Esophagus squamous epithelium (tissue), 5 donors: ENCODE measurements at regions not wholly inside any gene's neighbourhood (a gene's known extent, or its start where the extent isn't known, plus 50 kb on each side); places are given as distances from the start of the nearest gene placed in this dataset.

ENCODE experiments used
- DNase-seq: peaks from one replicate; lab custom pipeline; 2025; lab: John Stamatoyannopoulos, UW
- H3K27ac ChIP-seq, 4 donors: fragments of 200-600 bp; sonication (generic); one replicate each; pipeline ENCODE4 v1.5.1; 2016 to 2019; ENCODE audit warnings: mild to moderate bottlenecking in 1 of 4
- H3K27me3 ChIP-seq, 4 donors: fragments of 200-600 bp; sonication (generic); 1 replicate in 3 of 4; 2 replicates in 1 of 4; pipeline versions ENCODE4 v1.5.1 to v1.6.0; 2017 to 2021; ENCODE audit warnings: antibody characterized with exemption in 1 of 4
- H3K36me3 ChIP-seq, 3 donors: fragments of 200-600 bp; sonication (generic); one replicate each; pipeline ENCODE4 v1.5.1; 2016 to 2019
- H3K4me1 ChIP-seq, 3 donors: fragments of 200-600 bp; sonication (generic); one replicate each; pipeline ENCODE4 v1.5.1; 2017 to 2019
- H3K4me3 ChIP-seq, 4 donors: fragments of 200-600 bp; sonication (generic); 1 replicate in 3 of 4; 2 replicates in 1 of 4; pipeline ENCODE4 v1.5.1; 2016 to 2019; ENCODE audit warnings: mild to moderate bottlenecking in 2 of 4, moderate library complexity in 1 of 4
- H3K9me3 ChIP-seq, 3 donors: fragments of 200-600 bp; sonication (generic); one replicate each; pipeline ENCODE4 v1.5.1; 2016 to 2019
- CTCF ChIP-seq, 6 experiments: fragments of 450-650 bp in 4 of 6; fragments of 200-600 bp in 2 of 6; sonication (generic) in 2 of 6; IDR thresholded peaks; one replicate each; pipeline ENCODE4 v1.5.1; 2016 to 2019; ENCODE audit warnings: antibody characterized with exemption in 6 of 6, mild to moderate bottlenecking in 4 of 6, moderate library complexity in 4 of 6
- POLR2A ChIP-seq, 4 donors: fragments of 450-650 bp; IDR thresholded peaks; one replicate each; pipeline ENCODE4 v1.6.1; 2017; ENCODE audit warnings: antibody characterized with exemption in 4 of 4, mild to moderate bottlenecking in 4 of 4, moderate library complexity in 3 of 4
- WGBS, 2 donors: methylation state at CpG; one replicate each; pipeline ENCODE4 v1.1.5; 2018; 5-methylcytosine and 5-hydroxymethylcytosine counted together
- intact Hi-C: fragments of 100-400 bp; cut with DNase I; formaldehyde crosslinking; loops from one replicate; pipeline ENCODE4 v1.15.0; 2022
- donor health status: DM: yes; HTN: yes; CAD: no.

- no peak for DNase-seq
- intact Hi-C loops: loop anchor here (10.0 kb wide), 2 partner anchors 122 to 222 kb away; no protein-coding TSS in a partner anchor
- no peaks in the 10 kb centered on the region for H3K9me3 ChIP-seq
- TF ChIP-seq POLR2A (IDR thresholded peaks at IDR 0.05): no peak
- TF ChIP-seq CTCF (IDR thresholded peaks at IDR 0.05): no peak
- 51 to 61% methylated on average over 3 of the region's 3 CpGs for whole genome bisulfite sequencing, 2 donors
- no peaks in the 10 kb centered on the region for H3K36me3 ChIP-seq
- H3K4me1 ChIP-seq: peaks cover 0 to 10% (median 0%) of the 10 kb centered on the region in 3 donors
- H3K4me3 ChIP-seq: no peak overlapping the region
- no peak overlapping the region for H3K27ac ChIP-seq
- no peaks in the 10 kb centered on the region for H3K27me3 ChIP-seq
Measured at GRCh38 chr5:36396640-36397039, 94.9 kb upstream of the RANBP3L start.

GRCh38 chr5:36397901-36398536 is 96.3 kb upstream of the RANBP3L start:
- peaks cover 0 to 5% (median 0%) of the 10 kb centered on the region in 3 donors for H3K4me1 ChIP-seq
- H3K36me3 ChIP-seq: no peaks in the 10 kb centered on the region
- DNase-seq: no peak
- no peaks in the 10 kb centered on the region for H3K27me3 ChIP-seq
- intact Hi-C loops: loop anchor here (10.0 kb wide), 2 partner anchors 123 to 223 kb away; no protein-coding TSS in a partner anchor
- no peaks in the 10 kb centered on the region for H3K9me3 ChIP-seq
- H3K4me3 ChIP-seq: no peak overlapping the region
- no peak overlapping the region for H3K27ac ChIP-seq
- WGBS, 2 donors: 48 to 54% methylated on average over 3 of the region's 3 CpGs
- TF ChIP-seq CTCF (IDR thresholded peaks at IDR 0.05) (peak in 5 of 6 experiments; percentile 13 to 55 (median 28)), POLR2A (IDR thresholded peaks at IDR 0.05) (no peak)

- peaks cover 0 to 5% (median 0%) of the 10 kb centered on the region in 3 donors for H3K4me1 ChIP-seq
- TF ChIP-seq CTCF (IDR thresholded peaks at IDR 0.05): no peak
- no peak for TF ChIP-seq POLR2A (IDR thresholded peaks at IDR 0.05)
- 59 to 80% methylated on average over 3 of the region's 3 CpGs for WGBS, 2 donors
- H3K36me3 ChIP-seq: no peaks in the 10 kb centered on the region
- H3K9me3 ChIP-seq: no peaks in the 10 kb centered on the region
- intact Hi-C loops: no loop called here
- H3K27me3 ChIP-seq: no peaks in the 10 kb centered on the region
- no peak overlapping the region for H3K27ac ChIP-seq
- H3K4me3 ChIP-seq: no peak overlapping the region
- no peak for DNase-seq
Measured at GRCh38 chr5:36402512-36402906, 100.8 kb upstream of the RANBP3L start.

- no peak for DNase-seq
- intact Hi-C loops: no loop called here
- 49 to 68% methylated on average over 5 of the region's 5 CpGs for whole genome bisulfite sequencing, 2 donors
- H3K27me3 ChIP-seq: no peaks in the 10 kb centered on the region
- TF ChIP-seq POLR2A (IDR thresholded peaks at IDR 0.05): no peak
- H3K27ac ChIP-seq: peak overlapping the region in 3 of 4 donors; percentile 32 to 80 (median 74)
- no peaks in the 10 kb centered on the region for H3K36me3 ChIP-seq
- H3K4me1 ChIP-seq: peaks cover 0 to 5% (median 0%) of the 10 kb centered on the region in 3 donors
- H3K9me3 ChIP-seq: no peaks in the 10 kb centered on the region
- no peak overlapping the region for H3K4me3 ChIP-seq
Measured at GRCh38 chr5:36403632-36404311, 102.1 kb upstream of the RANBP3L start.

GRCh38 chr5:36406023-36406422 is 104.3 kb upstream of the RANBP3L start:
- H3K4me1 ChIP-seq: peaks cover 0 to 5% (median 0%) of the 10 kb centered on the region in 3 donors
- no peak overlapping the region for H3K4me3 ChIP-seq
- intact Hi-C loops: no loop called here
- H3K36me3 ChIP-seq: no peaks in the 10 kb centered on the region
- DNase-seq: no peak
- 100% methylated on average over 1 of the region's 1 CpG for WGBS, 2 donors
- no peaks in the 10 kb centered on the region for H3K27me3 ChIP-seq
- no peak for TF ChIP-seq CTCF (IDR thresholded peaks at IDR 0.05)
- no peak for TF ChIP-seq POLR2A (IDR thresholded peaks at IDR 0.05)
- no peak overlapping the region for H3K27ac ChIP-seq
- no peaks in the 10 kb centered on the region for H3K9me3 ChIP-seq
